GM19239 (cell line): ENCODE measurements at regions not wholly inside any gene's neighbourhood (a gene's known extent, or its start where the extent isn't known, plus 50 kb on each side); places are given as distances from the start of the nearest gene placed in this dataset.

ENCODE experiments used
- DNase-seq: peaks from one replicate; pipeline ENCODE4 v3.0.0; 2011; ENCODE audit warnings: low spot score; ENCODE audit not compliant: insufficient read length
- FAIRE-seq: peaks from 2 replicates; lab custom pipeline; 2011; peaks lifted over from hg19 to GRCh38; lab: Jason Lieb, UNC

- FAIRE-seq: no peak
- no peak for DNase-seq
Measured at GRCh38 chrX:21056622-21057021, 317.6 kb upstream of the CNKSR2 start.

DNA sequence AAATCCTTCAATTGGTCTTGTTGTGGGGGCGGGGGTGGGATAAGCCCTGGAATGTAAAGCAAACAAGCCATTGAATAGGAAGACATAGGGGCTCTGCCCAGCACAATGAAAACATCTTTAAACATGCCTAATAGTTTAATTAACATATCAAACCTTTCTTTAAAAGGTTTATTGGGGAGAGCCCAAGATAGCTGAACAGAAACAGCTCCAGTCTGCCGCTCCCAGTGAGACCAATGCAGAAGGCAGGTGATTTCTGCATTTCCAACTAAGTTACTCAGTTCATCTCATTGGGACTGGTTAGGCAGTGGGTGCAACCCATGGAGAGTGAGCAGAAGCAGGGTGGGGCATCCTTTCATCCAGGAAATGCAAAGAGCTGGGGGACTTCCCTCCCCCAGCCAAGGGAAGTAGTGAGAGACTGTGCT, 327.2 kb upstream of the CNKSR2 start:
- DNase-seq (no peak), FAIRE-seq (no peak)

DNA sequence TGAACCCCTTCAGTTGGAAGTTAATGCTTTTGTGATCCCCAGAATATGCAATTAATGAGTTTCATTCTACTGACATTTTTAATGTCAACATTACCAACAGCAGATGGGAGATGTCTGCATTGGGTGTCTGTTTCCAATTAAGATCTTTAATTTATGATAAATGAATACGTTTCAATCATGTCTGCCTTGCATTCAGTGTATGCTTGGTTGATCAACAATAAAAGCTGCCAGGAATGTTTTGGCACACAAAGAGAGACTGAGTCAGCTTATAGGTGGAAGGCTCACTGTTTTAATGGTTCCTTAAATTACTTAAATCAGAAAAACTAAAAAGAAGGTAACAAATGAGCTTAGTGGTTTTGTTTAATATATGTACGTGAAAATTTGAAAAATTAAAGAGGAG, 359.9 kb upstream of the CNKSR2 start:
- FAIRE-seq (no peak), DNase-seq (no peak)

DNA sequence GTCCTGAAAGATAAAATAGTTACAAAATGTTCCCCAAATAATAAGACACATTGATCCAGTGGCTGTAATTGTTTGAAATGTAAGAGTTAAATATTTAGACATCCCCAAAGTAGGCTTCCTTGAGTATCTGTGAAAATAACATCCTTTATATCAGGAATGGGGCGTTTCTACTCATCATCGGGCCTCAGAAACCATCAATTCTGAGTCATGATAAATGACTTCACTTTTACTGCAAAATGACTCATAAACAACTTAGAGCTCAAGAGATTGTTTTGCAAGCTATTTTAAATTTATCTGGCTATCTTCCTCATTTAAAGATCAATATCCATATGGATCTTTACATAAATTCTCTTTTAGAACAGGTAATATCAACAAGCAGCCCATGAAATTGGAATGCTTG, 369.4 kb upstream of the CNKSR2 start:
- FAIRE-seq (no peak), DNase-seq (no peak)

DNA sequence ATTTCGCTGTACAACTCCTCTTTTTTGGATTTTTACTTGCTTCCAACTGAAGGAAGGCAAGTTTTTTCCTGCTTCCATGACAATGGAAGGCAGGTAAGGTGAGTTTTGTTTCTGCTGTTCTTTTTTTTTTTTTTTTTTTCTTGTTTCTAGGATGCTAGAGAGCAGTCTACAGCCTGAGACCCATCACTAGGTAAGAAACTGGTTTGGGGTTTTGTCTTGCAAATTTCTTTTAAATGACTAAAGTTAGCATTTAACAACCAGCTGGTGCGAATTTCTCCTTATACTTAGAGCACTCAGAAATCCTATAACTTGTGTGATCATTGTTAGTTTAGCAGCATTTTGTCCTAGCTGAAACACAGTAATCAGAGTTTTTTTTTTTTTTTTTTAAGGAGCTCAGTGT, 378.4 kb upstream of the CNKSR2 start:
- FAIRE-seq: no peak
- no peak for DNase-seq

GRCh38 chrX:20989361-20989760, 384.9 kb upstream of the CNKSR2 start:
- DNase-seq (no peak), FAIRE-seq (no peak)

GRCh38 chrX:20988804-20989203, 385.4 kb upstream of the CNKSR2 start:
- no peak for DNase-seq
- FAIRE-seq: no peak

- FAIRE-seq (no peak), DNase-seq (no peak)
Measured at GRCh38 chrX:20988118-20988517, 386.1 kb upstream of the CNKSR2 start.

- FAIRE-seq: no peak
- DNase-seq: no peak
Measured at GRCh38 chrX:20980426-20980825, 393.8 kb upstream of the CNKSR2 start.

DNA sequence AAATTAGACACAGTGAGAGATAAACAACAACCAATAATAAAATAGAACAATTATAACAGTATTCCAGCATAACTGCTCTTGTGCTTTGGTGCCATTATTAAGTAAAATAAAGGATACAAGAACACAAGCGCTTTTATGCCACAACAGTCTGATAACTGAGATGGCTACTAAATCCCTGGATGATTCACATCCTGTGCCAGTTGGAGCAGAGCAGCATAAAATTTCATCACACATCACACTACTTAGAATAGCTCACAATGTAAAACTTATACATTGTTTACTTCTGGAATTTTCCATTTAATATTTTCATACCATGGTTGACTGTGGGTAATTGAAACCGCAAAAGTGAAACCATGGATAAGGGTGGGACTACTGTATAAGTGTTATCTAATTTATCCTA, 399.9 kb upstream of the CNKSR2 start:
- FAIRE-seq (no peak), DNase-seq (no peak)

DNA sequence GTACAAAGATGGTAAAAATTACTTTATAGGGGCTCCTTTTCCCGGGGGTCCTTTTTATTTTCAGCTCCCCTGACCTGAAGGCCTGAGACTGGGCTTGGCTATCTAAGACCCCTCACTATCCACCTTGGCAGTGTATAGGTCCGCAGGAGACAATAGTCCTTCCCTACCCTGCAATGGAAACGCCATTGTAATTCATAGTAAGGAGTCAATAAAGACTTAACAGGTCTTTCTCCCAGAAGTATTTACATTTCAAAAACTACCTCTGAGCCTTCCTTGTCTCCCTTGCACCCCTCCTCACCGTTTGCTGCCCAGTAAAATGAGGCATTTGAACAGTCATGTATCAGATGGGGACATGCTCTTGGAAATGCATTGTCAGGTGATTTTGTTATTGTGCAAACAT, 401.2 kb upstream of the CNKSR2 start:
- FAIRE-seq (no peak), DNase-seq (no peak)

DNA sequence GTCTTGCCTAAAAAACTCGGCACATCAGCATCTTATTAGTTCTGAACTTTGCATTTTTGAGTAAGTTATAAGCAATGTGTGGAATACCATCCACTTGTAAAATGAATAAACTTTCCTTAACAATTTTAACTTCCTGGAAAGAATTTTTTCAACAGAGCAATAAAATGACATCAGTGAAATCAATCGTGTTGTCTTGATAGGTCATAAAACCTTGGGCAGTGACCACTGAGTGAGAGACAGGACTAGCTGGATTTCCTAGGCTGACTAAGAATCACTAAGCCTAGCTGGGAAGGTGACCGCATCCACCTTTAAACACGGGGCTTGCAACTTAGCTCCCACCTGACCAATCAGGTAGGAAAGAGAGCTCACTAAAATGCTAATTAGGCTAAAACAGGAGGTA, 403.0 kb upstream of the CNKSR2 start:
- no peak for DNase-seq
- FAIRE-seq: no peak

- DNase-seq (no peak), FAIRE-seq (no peak)
Measured at GRCh38 chrX:20969565-20969964, 404.7 kb upstream of the CNKSR2 start.

GRCh38 chrX:20968996-20969395, 405.2 kb upstream of the CNKSR2 start:
- no peak for FAIRE-seq

GRCh38 chrX:20967725-20968124, 406.5 kb upstream of the CNKSR2 start:
- DNase-seq (no peak), FAIRE-seq (no peak)

More at GRCh38 chrX:20968996-20969395, 405.2 kb upstream of the CNKSR2 start:
- no peak for DNase-seq

DNA sequence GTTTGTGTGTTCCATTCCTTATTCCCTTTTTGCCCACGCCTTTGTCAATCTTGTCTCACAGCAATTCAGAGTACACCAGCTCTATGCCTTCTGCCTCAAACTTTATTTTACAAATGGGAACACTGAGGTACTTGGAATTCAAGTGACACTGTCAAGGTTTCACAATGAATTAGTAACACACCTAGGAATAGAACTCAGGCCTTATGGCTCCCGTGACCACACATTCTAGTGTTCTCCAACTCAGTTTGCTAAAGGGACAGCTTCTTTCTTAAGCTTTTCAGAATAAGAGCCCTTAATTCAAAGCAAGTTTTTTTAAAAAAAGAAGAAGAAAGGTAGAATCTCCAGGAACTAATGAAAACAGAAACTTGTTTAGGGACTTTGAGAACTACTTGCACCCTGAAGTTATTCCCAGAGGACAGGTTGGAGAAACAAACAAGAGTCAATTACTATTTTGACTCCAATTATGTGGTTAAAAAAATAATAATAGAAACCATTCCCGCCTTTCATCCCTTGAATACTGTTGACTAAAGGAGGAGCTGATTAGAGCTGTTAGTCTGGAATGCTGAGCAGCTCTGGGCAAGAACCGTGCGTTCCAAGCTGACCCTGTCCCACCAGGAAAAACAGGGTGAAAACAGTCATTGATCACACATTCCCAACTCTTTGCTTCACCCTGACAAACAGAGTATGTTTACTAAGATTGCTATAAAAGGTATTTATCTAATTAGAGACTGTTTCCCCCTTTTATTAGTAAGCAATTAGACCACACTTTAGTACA, 408.8 kb upstream of the CNKSR2 start:
- DNase-seq: no peak
- no peak for FAIRE-seq

DNA sequence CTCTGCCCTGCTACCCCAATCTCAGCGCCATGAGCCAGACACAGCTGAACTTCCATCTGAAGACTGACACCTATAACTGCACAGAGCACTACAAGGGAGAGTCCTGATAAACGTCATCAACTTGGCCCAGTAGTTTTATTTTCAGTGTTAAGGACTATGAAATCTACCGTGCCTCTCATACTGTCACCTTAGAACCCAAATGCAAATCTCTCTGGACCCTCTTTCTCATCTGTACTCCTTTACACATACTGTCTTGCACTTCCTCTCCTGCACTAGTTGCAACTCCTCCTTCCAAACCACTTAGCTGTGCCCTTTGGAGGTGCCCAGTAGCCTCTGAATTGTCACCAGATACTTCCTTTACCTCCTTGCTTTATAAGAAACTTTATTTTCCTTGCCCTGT, 420.2 kb upstream of the CNKSR2 start:
- DNase-seq: no peak
- no peak for FAIRE-seq

DNA sequence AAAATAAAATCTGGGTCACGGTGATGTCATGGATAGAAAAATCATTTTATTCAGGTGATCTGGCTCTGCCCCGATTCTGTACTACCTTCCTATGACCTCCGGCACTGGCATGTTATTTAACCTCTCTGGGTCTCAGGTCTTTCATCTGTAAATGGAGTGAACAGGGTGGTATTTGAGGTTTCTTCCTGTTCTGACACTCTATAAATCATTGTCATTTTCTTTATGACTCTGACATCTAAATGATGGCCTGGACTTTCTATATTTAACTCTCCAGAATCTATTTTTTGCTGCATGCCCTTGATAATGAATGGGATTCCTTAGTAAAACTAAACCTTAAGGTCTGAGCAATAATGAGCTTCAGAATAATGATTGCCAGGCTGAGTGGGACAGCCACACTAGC, 422.0 kb upstream of the CNKSR2 start:
- DNase-seq (no peak), FAIRE-seq (no peak)

DNA sequence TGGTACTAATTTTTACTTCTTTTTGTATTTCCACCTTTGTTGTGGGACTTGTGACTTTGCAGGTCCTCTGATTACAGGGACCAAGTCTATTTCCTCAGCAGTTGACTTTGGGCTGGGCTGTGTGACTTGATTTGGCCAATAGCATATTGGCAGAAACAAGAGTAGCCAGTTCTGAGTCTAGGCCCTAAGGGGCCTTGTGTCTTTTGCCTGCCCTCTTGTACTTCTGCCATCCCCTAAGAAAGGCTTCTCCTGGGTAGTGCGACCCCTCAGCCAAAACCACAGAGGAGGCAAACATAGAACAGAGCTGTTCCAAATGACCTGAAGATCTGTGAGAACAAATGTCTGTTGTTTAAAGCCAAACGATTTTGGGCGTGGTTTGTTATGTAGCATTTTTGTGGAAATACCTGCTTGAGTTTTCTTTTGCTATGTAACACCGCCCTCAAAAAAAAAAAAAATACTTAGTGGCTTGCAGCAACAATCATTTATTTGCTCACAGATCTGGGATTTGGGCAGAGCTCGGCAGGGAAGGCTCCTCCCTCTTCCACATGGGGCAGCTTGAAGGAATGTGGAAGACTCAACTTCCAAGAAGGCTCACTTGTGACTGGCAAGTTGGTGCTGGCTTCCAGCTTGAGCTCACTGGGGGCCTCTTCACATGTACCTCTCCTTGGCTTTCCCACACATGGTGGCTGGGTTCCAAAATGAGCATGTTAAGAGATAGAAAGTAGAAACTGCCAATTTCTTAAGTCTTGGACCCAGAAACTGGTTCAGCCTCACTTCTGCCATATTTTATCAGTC, 423.0 kb upstream of the CNKSR2 start:
- DNase-seq (no peak), FAIRE-seq (no peak)

DNA sequence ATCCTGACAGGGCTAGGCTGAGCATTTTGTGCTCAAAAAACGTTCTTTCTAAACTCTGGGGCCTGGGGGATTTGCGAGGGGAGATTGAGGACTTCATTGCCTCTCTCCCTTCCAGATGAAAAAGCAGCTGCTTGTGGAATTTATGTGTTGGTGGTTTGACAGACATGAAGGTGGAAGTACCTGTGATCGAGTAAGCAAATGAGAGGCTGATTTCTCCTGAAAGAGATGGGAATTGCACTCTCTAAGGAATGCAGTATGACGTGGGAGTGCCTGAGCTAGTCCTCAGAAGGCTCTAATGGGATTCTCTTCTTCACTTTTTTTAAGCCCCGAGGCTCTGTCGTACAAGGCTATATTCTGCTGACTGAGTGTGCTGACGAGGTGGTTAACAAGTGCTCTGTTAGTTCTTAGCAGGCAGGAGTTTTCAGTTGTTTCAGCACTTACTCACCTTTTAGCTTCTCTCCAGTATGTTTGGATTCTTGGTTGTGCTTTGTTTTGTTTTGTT, 426.8 kb upstream of the CNKSR2 start:
- DNase-seq: no peak
- FAIRE-seq: no peak

- FAIRE-seq: no peak
- DNase-seq: no peak
Measured at GRCh38 chrX:20913760-20914159, 460.5 kb upstream of the CNKSR2 start.
